ENCODE measurements at regions not wholly inside any gene's neighbourhood (a gene's known extent, or its start where the extent isn't known, plus 50 kb on each side); places are given as distances from the start of the nearest gene placed in this dataset.

- in situ Hi-C loops (cut with HindIII; ENCODE audit: low sequenced_read_pairs), result no loop called here
These were observed 391.9 kb upstream of the TBL1XR1 start for GRCh38 chr3:177589041-177589650.

DNA sequence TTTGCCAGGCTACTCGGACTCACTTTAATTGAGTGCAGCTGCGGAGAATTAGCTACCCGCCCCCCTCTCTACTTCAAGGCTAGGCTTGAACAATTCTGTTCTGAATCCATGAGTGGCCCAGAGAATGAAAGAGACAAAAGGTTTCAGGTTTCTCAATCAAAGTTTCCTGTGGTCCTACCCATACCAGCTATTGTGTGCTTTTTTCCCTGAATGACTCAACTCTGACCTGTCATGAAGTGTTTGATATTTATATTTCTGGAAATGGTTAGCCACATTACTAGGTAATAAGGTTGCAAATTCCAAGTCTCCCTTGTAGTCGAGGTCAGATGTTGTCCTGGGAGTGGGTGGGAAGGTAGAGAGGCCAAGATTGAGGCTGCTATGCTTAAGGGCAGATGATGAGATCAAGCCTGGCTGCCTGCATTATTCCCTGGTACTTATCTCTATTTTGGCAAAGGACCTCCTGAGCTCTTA lies 392.7 kb upstream of the TBL1XR1 start:
- in situ Hi-C loops (cut with HindIII; ENCODE audit: low sequenced_read_pairs), result no loop called here

DNA sequence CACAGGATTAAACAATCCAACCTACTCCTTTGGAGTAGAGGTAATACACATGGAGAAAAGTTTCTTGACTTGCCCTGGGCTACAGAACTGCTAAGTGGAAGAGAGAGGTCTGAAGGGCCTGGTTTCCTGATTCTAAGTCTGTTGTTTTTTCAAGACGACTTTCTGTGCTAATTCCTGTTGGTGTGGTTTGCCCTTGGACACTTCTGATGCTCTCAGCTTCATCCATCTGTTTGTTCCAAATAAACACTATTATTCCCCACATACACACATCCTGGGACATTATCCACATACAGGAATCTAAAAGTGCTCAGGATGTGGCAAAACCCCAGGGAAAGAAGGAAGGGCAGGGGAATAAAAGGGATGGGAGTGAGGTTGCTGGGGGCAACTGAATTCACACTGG lies 393.5 kb upstream of the TBL1XR1 start:
- in situ Hi-C loops (cut with HindIII; ENCODE audit: low sequenced_read_pairs), result no loop called here

DNA sequence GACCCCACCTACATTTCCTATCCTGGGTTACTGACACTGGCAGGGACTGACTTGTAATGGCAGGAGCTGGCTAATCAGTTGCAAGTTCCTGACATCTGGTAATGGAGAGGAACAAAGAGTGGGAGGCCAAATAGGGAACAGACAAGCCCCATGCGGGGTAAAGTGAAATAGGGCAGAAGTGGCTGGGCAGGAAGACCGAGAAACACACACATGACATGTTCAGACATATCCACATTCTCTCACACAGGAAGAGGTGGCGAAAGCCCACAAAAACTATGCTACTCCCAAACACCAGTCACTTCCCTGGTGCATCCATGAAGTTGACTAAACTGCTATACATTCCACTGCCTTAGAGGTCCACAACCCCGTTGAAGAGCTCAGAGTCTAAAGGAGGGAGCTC lies 394.1 kb upstream of the TBL1XR1 start:
- in situ Hi-C loops (cut with HindIII; ENCODE audit: low sequenced_read_pairs), result no loop called here

- in situ Hi-C loops (cut with HindIII; ENCODE audit: low sequenced_read_pairs), result no loop called here
These were observed 396.8 kb upstream of the TBL1XR1 start for GRCh38 chr3:177594096-177594495.

- in situ Hi-C loops (cut with HindIII; ENCODE audit: low sequenced_read_pairs), result no loop called here
These were observed 398.4 kb upstream of the TBL1XR1 start for GRCh38 chr3:177595530-177596188.

GRCh38 chr3:177596248-177596815 lies 399.1 kb upstream of the TBL1XR1 start:
- in situ Hi-C loops (cut with HindIII; ENCODE audit: low sequenced_read_pairs), result no loop called here

GRCh38 chr3:177596816-177597271 lies 399.6 kb upstream of the TBL1XR1 start:
- in situ Hi-C loops (cut with HindIII; ENCODE audit: low sequenced_read_pairs), result no loop called here

DNA sequence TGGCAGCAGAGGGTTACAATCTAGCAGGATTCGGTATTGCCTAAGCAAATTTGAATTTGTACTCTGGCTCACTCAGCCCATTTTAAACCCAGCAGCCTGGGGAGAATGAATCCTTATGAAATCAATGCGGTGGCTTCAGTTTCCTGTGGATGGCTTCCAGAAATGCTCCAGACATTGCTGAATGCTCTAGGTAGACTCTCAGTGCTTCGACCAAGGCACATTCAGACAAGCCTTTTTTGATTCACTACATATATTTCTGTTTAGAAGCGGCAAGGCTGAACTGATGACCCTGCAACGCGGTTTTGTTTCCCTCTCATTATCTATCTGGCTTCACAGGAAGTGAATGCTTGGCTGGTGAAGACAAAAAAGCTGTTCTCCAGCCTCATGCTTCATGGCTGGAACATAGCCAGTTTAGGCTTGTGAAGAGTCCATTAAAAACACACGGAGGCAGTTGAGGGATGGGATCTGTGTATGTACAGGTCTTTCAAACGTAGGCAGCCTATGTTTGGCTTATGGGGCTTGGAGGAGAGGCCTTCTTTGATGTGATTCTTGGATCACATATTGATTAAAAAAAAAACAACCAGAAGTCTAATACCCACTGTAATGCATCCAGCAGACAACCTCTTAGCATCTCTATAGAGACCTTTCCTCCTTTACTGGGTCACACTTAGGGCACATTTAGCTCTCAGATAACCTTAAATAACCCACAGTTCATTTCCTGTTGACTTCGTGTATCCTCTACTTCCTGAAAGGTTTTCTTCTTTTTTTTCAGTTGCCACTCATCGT lies 400.2 kb upstream of the TBL1XR1 start:
- in situ Hi-C loops (cut with HindIII; ENCODE audit: low sequenced_read_pairs), result no loop called here

- in situ Hi-C loops (cut with HindIII; ENCODE audit: low sequenced_read_pairs), result no loop called here
These were observed 401.0 kb upstream of the TBL1XR1 start for GRCh38 chr3:177598097-177598833.

GRCh38 chr3:177599326-177599725 lies 402.0 kb upstream of the TBL1XR1 start:
- in situ Hi-C loops (cut with HindIII; ENCODE audit: low sequenced_read_pairs), result no loop called here

- in situ Hi-C loops (cut with HindIII; ENCODE audit: low sequenced_read_pairs), result no loop called here
These were observed 402.6 kb upstream of the TBL1XR1 start for GRCh38 chr3:177599837-177600236.

GRCh38 chr3:177600411-177600810 lies 403.1 kb upstream of the TBL1XR1 start:
- in situ Hi-C loops (cut with HindIII; ENCODE audit: low sequenced_read_pairs), result no loop called here

GRCh38 chr3:177601152-177601551 lies 403.9 kb upstream of the TBL1XR1 start:
- in situ Hi-C loops (cut with HindIII; ENCODE audit: low sequenced_read_pairs), result no loop called here

DNA sequence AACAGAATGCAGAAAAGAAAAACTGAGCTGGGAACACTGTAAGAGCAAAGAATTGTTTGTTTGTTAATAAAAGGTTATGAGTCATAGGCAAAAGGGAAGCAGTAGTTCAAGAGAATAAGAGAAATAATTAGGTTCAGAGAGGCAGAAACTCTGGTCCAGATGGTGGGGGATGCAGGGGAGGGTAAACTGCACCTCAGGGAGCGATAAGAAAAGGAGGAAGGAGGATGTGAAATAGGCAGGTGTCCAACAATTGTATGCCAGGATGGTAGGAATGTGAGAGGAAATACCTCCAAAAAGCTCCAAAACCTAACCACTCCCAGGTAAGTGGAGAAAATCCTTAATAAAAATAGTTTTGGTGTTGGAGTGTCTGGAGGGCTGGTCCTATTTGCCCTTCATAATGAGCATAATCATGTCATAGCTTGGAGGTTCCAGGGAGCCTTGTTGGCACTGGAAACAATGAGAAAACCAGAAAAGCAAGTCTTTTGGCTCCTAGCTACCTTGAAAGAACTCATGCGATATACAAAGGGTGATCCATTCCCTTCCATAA lies 405.4 kb upstream of the TBL1XR1 start:
- in situ Hi-C loops (cut with HindIII; ENCODE audit: low sequenced_read_pairs), result no loop called here

DNA sequence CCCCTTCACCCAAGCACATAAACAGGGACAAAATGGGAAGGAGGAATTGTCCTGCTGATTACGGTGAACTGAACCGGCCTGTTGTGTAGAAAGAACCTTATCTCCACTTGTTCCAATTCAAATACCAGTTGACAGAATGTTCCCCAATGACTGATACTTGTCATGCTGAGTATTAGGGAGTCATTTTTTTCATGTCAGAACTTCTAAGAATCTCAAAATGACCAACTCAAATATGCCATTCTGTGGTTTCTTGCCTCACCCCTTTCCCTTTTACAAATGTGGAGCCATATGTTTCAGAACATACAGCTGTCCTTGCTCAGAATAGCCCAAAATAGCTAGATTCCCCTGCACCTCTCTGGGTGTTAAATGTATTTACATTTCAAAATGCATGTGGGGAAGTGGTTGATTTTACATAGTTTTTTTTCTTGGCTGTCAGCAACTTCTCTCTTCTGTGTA lies 405.9 kb upstream of the TBL1XR1 start:
- in situ Hi-C loops (cut with HindIII; ENCODE audit: low sequenced_read_pairs), result no loop called here

- in situ Hi-C loops (cut with HindIII; ENCODE audit: low sequenced_read_pairs), result no loop called here
These were observed 406.9 kb upstream of the TBL1XR1 start for GRCh38 chr3:177604181-177604580.

GRCh38 chr3:177606891-177607290 lies 409.6 kb upstream of the TBL1XR1 start:
- in situ Hi-C loops (cut with HindIII; ENCODE audit: low sequenced_read_pairs), result no loop called here

DNA sequence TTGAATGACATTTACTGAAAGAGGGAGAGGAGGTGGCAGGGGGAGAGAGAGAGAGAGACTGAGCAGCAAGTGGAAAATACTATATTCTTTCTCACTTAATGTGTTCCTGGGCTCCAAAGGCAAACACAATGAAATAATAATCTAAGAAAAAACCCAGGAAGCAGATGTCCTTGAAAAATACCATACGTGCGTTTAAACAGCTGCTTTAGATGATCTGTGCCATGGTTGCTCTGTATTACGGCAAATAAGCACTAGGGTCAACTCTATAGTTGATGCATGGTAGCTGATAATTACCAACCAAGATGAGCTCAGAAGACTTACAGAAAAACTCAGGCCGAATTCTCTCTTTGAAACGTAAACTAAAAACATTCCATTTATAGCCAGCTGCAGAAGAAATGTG lies 410.3 kb upstream of the TBL1XR1 start:
- in situ Hi-C loops (cut with HindIII; ENCODE audit: low sequenced_read_pairs), result no loop called here

DNA sequence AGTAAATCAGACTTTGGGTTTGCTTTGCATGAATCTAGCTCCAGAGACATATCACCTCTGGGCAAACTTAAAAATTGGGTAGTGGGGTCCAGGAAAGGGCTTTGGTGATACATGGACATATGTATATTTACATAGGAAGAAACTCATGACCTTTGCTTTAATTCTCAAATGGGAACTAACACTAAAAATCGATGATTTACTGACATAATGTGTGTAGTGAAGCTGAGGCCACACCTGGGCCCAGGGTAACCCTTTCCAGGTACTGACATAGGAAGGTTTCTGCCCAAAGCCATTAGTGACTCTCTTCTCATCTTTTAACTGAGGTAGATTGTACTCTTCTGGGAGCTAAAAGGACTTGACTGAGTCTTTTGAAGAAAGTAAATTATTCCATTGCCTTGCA lies 411.2 kb upstream of the TBL1XR1 start:
- in situ Hi-C loops (cut with HindIII; ENCODE audit: low sequenced_read_pairs), result no loop called here
